Thyroid gland (tissue), 4 donors: ENCODE measurements at regions not wholly inside any gene's neighbourhood (a gene's known extent, or its start where the extent isn't known, plus 50 kb on each side); places are given as distances from the start of the nearest gene placed in this dataset.

Experiments used
- DNase-seq, 2 donors: peaks; one replicate each; pipeline ENCODE4 v3.0.0-alpha.2; 2019
- H3K27ac ChIP-seq, 3 donors: fragments of 200-600 bp; sonication (generic); 1 replicate in 2 of 3; 2 replicates in 1 of 3; pipeline ENCODE4 v1.5.1; 2016 to 2019; ENCODE audit warnings: mild to moderate bottlenecking in 1 of 3, moderate library complexity in 1 of 3
- H3K27me3 ChIP-seq: fragments of 200-600 bp; sonication (generic); one replicate; pipeline ENCODE4 v1.5.1; 2019
- H3K36me3 ChIP-seq, 2 donors: fragments of 200-600 bp; sonication (generic); one replicate each; pipeline ENCODE4 v1.5.1; 2016 to 2019
- H3K4me1 ChIP-seq, 2 donors: fragments of 200-600 bp; sonication (generic); one replicate each; pipeline ENCODE4 v1.5.1; 2017 to 2019
- H3K4me3 ChIP-seq, 3 donors: fragments of 200-600 bp; sonication (generic); replicated peaks in 1 of 3; 1 replicate in 2 of 3; 2 replicates in 1 of 3; pipeline ENCODE4 v1.5.1; 2016; ENCODE audit warnings: mild to moderate bottlenecking in 1 of 3
- H3K9me3 ChIP-seq: fragments of 200-600 bp; sonication (generic); one replicate; pipeline ENCODE4 v1.5.1; 2017
- POLR2A ChIP-seq, 2 donors: fragments of 450-650 bp; IDR thresholded peaks; one replicate each; pipeline ENCODE4 v1.6.1; 2017; ENCODE audit warnings: antibody characterized with exemption in 2 of 2, mild to moderate bottlenecking in 2 of 2, moderate library complexity in 1 of 2
- WGBS, 2 donors: methylation state at CpG; one replicate each; pipeline ENCODE4 v1.1.5; 2017; 5-methylcytosine and 5-hydroxymethylcytosine counted together
- intact Hi-C: fragments of 100-400 bp; cut with DNase I; formaldehyde crosslinking; loops from one replicate; pipeline ENCODE4 v1.15.1; 2023
- TF ChIP-seq, protein P1 (sequence below), 6 experiments: fragments of 200-600 bp in 3 of 6; fragments of 450-650 bp in 3 of 6; sonication (generic) in 3 of 6; IDR thresholded peaks; one replicate each; pipeline ENCODE4 v1.5.1; 2016 to 2019; ENCODE audit warnings: antibody characterized with exemption in 6 of 6, mild to moderate bottlenecking in 2 of 6, inconsistent platforms in 1 of 6, moderate library complexity in 1 of 6

GRCh38 chr10:31720546-31720945 is 208.1 kb downstream of the ARHGAP12 start:
- no peak for TF ChIP-seq POLR2A (IDR thresholded peaks at IDR 0.05)
- TF ChIP-seq, protein P1, sequence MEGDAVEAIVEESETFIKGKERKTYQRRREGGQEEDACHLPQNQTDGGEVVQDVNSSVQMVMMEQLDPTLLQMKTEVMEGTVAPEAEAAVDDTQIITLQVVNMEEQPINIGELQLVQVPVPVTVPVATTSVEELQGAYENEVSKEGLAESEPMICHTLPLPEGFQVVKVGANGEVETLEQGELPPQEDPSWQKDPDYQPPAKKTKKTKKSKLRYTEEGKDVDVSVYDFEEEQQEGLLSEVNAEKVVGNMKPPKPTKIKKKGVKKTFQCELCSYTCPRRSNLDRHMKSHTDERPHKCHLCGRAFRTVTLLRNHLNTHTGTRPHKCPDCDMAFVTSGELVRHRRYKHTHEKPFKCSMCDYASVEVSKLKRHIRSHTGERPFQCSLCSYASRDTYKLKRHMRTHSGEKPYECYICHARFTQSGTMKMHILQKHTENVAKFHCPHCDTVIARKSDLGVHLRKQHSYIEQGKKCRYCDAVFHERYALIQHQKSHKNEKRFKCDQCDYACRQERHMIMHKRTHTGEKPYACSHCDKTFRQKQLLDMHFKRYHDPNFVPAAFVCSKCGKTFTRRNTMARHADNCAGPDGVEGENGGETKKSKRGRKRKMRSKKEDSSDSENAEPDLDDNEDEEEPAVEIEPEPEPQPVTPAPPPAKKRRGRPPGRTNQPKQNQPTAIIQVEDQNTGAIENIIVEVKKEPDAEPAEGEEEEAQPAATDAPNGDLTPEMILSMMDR (IDR thresholded peaks at IDR 0.05) = no peak
- H3K4me3 ChIP-seq = no peak overlapping the region
- no peaks in the 10 kb centered on the region for H3K9me3 ChIP-seq
- no peaks in the 10 kb centered on the region for H3K27me3 ChIP-seq
- no peak overlapping the region for H3K27ac ChIP-seq
- H3K4me1 ChIP-seq = no peaks in the 10 kb centered on the region
- DNase-seq = no peak
- intact Hi-C loops = no loop called here
- H3K36me3 ChIP-seq = no peaks in the 10 kb centered on the region
- WGBS, 2 donors = 69 to 82% methylated on average over 1 of the region's 1 CpG

GRCh38 chr10:31709476-31709875 is 219.2 kb downstream of the ARHGAP12 start:
- no peaks in the 10 kb centered on the region for H3K9me3 ChIP-seq
- no peak overlapping the region for H3K4me3 ChIP-seq
- peak overlapping the region in 1 of 3 donors; percentile 62 for H3K27ac ChIP-seq
- H3K36me3 ChIP-seq = no peaks in the 10 kb centered on the region
- intact Hi-C loops = no loop called here
- TF ChIP-seq POLR2A (IDR thresholded peaks at IDR 0.05) = no peak
- TF ChIP-seq, protein P1 (IDR thresholded peaks at IDR 0.05) = no peak
- peaks cover 0 to 22% of the 10 kb centered on the region in 2 donors for H3K4me1 ChIP-seq
- DNase-seq = no peak
- no peaks in the 10 kb centered on the region for H3K27me3 ChIP-seq

GRCh38 chr10:31709028-31709427 is 219.6 kb downstream of the ARHGAP12 start:
- WGBS, 2 donors = 75 to 81% methylated on average over 3 of the region's 3 CpGs
- intact Hi-C loops = no loop called here

DNA sequence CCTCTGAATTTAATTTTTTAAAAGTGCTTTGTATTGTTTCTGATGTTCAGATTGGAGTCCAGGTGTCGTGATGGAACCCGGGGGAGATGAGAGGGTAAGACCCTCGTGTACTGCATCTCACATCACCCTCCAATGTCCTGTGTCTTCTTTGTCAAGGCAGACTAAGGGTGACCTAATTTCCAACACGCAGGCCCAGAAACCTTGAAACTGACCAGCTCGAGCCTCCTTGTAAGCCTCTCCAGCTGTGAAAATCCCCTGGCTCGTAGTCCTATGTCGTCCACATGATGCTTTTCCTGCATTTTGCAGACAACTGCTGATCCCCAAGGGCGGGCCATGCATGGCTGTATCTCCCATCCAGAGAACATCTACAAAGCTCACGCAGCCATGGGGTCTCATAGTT is 220.2 kb downstream of the ARHGAP12 start:
- no peaks in the 10 kb centered on the region for H3K27me3 ChIP-seq
- 54 to 60% methylated on average over 9 of the region's 9 CpGs for WGBS, 2 donors
- H3K27ac ChIP-seq = peak overlapping the region; percentile 40 to 73 (median 62)
- no peak overlapping the region for H3K4me3 ChIP-seq
- peaks cover 0 to 25% of the 10 kb centered on the region in 2 donors for H3K4me1 ChIP-seq
- no peaks in the 10 kb centered on the region for H3K9me3 ChIP-seq
- TF ChIP-seq, protein P1 (IDR thresholded peaks at IDR 0.05) = no peak
- TF ChIP-seq POLR2A (IDR thresholded peaks at IDR 0.05) = no peak
- no peaks in the 10 kb centered on the region for H3K36me3 ChIP-seq
- no peak for DNase-seq
- intact Hi-C loops = no loop called here

More at GRCh38 chr10:31709028-31709427, 219.6 kb downstream of the ARHGAP12 start:
- no peaks in the 10 kb centered on the region for H3K27me3 ChIP-seq
- DNase-seq = no peak
- no peaks in the 10 kb centered on the region for H3K9me3 ChIP-seq
- H3K4me3 ChIP-seq = no peak overlapping the region
- peaks cover 0 to 25% of the 10 kb centered on the region in 2 donors for H3K4me1 ChIP-seq
- no peaks in the 10 kb centered on the region for H3K36me3 ChIP-seq
- peak overlapping the region in 2 of 3 donors; percentile 62 to 73 for H3K27ac ChIP-seq
- TF ChIP-seq, protein P1 (IDR thresholded peaks at IDR 0.05) = peak in 3 of 6 experiments; percentile 19 to 40 (median 28)
- TF ChIP-seq POLR2A (IDR thresholded peaks at IDR 0.05) = no peak

DNA sequence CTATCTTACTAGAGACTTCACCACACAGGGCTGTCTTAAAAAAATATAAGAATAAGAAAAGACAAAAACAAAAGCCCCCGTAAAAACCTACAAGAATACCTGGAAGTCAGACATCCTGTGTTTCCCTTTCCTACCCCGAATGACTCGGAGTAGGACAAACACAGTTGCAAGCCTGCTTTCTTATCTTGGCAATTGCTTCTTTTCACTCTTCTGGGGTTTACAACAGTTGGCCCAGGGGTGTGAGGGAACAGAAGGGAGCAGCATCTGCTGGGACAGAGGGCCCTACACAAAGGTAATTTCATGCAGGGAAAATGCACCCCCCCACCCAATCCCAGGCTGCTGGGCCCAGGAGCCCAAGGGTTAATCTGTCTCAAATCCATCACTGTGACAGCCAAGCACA is 220.6 kb downstream of the ARHGAP12 start:
- H3K27ac ChIP-seq = peak overlapping the region; percentile 40 to 73 (median 62)
- DNase-seq = no peak
- TF ChIP-seq, protein P1 (IDR thresholded peaks at IDR 0.05) = no peak
- TF ChIP-seq POLR2A (IDR thresholded peaks at IDR 0.05) = no peak
- no peaks in the 10 kb centered on the region for H3K9me3 ChIP-seq
- H3K27me3 ChIP-seq = no peaks in the 10 kb centered on the region
- intact Hi-C loops = no loop called here
- 32 to 48% methylated on average over 3 of the region's 3 CpGs for WGBS, 2 donors
- no peaks in the 10 kb centered on the region for H3K36me3 ChIP-seq
- peaks cover 0 to 25% of the 10 kb centered on the region in 2 donors for H3K4me1 ChIP-seq
- H3K4me3 ChIP-seq = no peak overlapping the region
